K562 (cell line): ENCODE measurements at regions not wholly inside any gene's neighbourhood (a gene's known extent, or its start where the extent isn't known, plus 50 kb on each side); places are given as distances from the start of the nearest gene placed in this dataset.

Source experiments
- BHLHE40 ChIP-seq: IDR thresholded peaks from 2 replicates; pipeline ENCODE4 v1.6.1; 2011; ENCODE audit warnings: low read length, improper control_type of control experiment
- BRD4 ChIP-seq: fragments of 200-600 bp; sonication (generic); IDR thresholded peaks from 2 replicates; pipeline ENCODE4 v1.6.1; 2017; ENCODE audit warnings: inconsistent platforms
- CHAMP1 ChIP-seq: fragments of 450-650 bp; IDR thresholded peaks from 2 replicates; pipeline ENCODE4 v1.6.1; 2016; ENCODE audit warnings: mild to moderate bottlenecking
- CTBP1 ChIP-seq: fragments of 450-650 bp; IDR thresholded peaks from 2 replicates; pipeline ENCODE4 v1.6.1; 2016; ENCODE audit warnings: borderline replicate concordance
- DMBX1 ChIP-seq: fragments of 250-450 bp; sonication (Bioruptor Pico); IDR thresholded peaks from 2 replicates; pipeline ENCODE4 v1.8.0; 2022; ENCODE audit warnings: inconsistent platforms, mild to moderate bottlenecking, moderate library complexity, borderline replicate concordance
- E2F8 ChIP-seq: fragments of 450-650 bp; IDR thresholded peaks from 2 replicates; pipeline ENCODE4 v1.7.1; 2018; ENCODE audit warnings: mild to moderate bottlenecking, low read depth; ENCODE audit not compliant: partially characterized antibody
- GTF2E2 ChIP-seq: fragments of 200-800 bp; sonication (Bioruptor generic); IDR thresholded peaks from 2 replicates; pipeline ENCODE4 v1.6.1; 2016; ENCODE audit warnings: missing genetic modification characterization, missing compliant biosample characterization
- HCFC1 ChIP-seq: IDR thresholded peaks from 2 replicates; pipeline ENCODE4 v1.6.1; 2012; ENCODE audit warnings: low read depth, low read length, improper control_type of control experiment
- HOXB6 ChIP-seq: fragments of 250-450 bp; sonication (Bioruptor Pico); IDR thresholded peaks from 2 replicates; pipeline ENCODE4 v1.5.1; 2022; ENCODE audit warnings: mild to moderate bottlenecking, borderline replicate concordance
- IRF2 ChIP-seq: sonication (generic); formaldehyde crosslinking; IDR thresholded peaks from 2 replicates; pipeline ENCODE4 v1.8.1; 2022; ENCODE audit warnings: mild to moderate bottlenecking, missing genetic modification reagents
- KAT8 ChIP-seq: fragments of 450-650 bp; IDR thresholded peaks from 2 replicates; pipeline ENCODE4 v1.6.1; 2016; ENCODE audit warnings: low read depth, mild to moderate bottlenecking
- NCOA6 ChIP-seq: fragments of 450-650 bp; IDR thresholded peaks from 2 replicates; pipeline ENCODE4 v1.6.1; 2017; ENCODE audit warnings: mild to moderate bottlenecking
- NUFIP1 ChIP-seq: fragments of 450-650 bp; IDR thresholded peaks from 2 replicates; pipeline ENCODE4 v1.6.1; 2018; ENCODE audit not compliant: partially characterized antibody
- SETDB1 ChIP-seq: IDR thresholded peaks from one replicate; pipeline ENCODE4 v1.6.1; 2012; ENCODE audit warnings: low read length, control low read depth, inconsistent platforms
- SIX5 ChIP-seq, 2 experiments: IDR thresholded peaks; 2 replicates each; pipeline ENCODE4 v1.6.1; 2011; ENCODE audit warnings: low read length in 2 of 2, borderline replicate concordance in 1 of 2, low read depth in 1 of 2, mild to moderate bottlenecking in 1 of 2, moderate library complexity in 1 of 2; ENCODE audit not compliant: insufficient read depth in 1 of 2
- STAT5B ChIP-seq: fragments of 250-450 bp; sonication (Bioruptor Pico); IDR thresholded peaks from 2 replicates; pipeline ENCODE4 v1.8.0; 2021; ENCODE audit warnings: mild to moderate bottlenecking, inconsistent platforms
- TEAD1 ChIP-seq, 2 experiments: fragments of 450-650 bp in 1 of 2; sonication (generic) in 1 of 2; formaldehyde crosslinking; IDR thresholded peaks; 2 replicates each; pipeline versions ENCODE4 v1.4.0 to v1.8.0; 2020 to 2022; ENCODE audit warnings: mild to moderate bottlenecking in 2 of 2, missing genetic modification reagents in 1 of 2
- VEZF1 ChIP-seq: fragments of 200-800 bp; sonication (Bioruptor generic); IDR thresholded peaks from 2 replicates; pipeline ENCODE4 v1.6.1; 2017; ENCODE audit warnings: missing genetic modification characterization, missing compliant biosample characterization
- ZKSCAN8 ChIP-seq: fragments of 200-800 bp; sonication (Bioruptor generic); IDR thresholded peaks from 2 replicates; pipeline ENCODE4 v1.6.1; 2016; ENCODE audit warnings: missing genetic modification characterization, missing compliant biosample characterization
- ZNF445 ChIP-seq: fragments of 250-450 bp; sonication (Bioruptor Pico); IDR thresholded peaks from 2 replicates; pipeline ENCODE4 v1.4.0; 2020; ENCODE audit warnings: low read depth, mild to moderate bottlenecking, moderate library complexity
- ZNF696 ChIP-seq: fragments of 250-450 bp; sonication (Bioruptor Pico); conservative IDR thresholded peaks from 2 replicates; pipeline ENCODE4 v1.4.0; 2020; ENCODE audit warnings: mild to moderate bottlenecking, moderate library complexity

- TF ChIP-seq SETDB1, result no peak
- no peak for TF ChIP-seq CHAMP1
- no peak for TF ChIP-seq STAT5B (CRISPR knock-in tag)
- no peak for TF ChIP-seq CTBP1
- no peak for TF ChIP-seq NUFIP1
- TF ChIP-seq E2F8, result no peak
- no peak for TF ChIP-seq SIX5 (IDR thresholded peaks at IDR 0.05; ENCODE audit: borderline replicate concordance in 1 of 2, insufficient read depth in 1 of 2, low read depth in 1 of 2, low read length in 2 of 2)
- TF ChIP-seq NCOA6, result no peak
- TF ChIP-seq BHLHE40, result no peak
- no peak for TF ChIP-seq ZNF445 (CRISPR knock-in tag)
- no peak for TF ChIP-seq ZKSCAN8 (CRISPR knock-in tag)
- TF ChIP-seq ZNF696 (CRISPR knock-in tag), result no peak
- TF ChIP-seq KAT8, result no peak
- no peak for TF ChIP-seq GTF2E2 (tag)
- 0 out of 4 replicates have a peak, but pooled peaks of 1 of the 2 experiments have one; percentile 46 for TF ChIP-seq TEAD1 (CRISPR knock-in tag; IDR thresholded peaks at IDR 0.05)
- TF ChIP-seq BRD4, result no peak
- no peak for TF ChIP-seq HCFC1
- TF ChIP-seq VEZF1, result no peak
- TF ChIP-seq IRF2 (CRISPR knock-in tag), result no peak
- TF ChIP-seq DMBX1 (CRISPR knock-in tag), result peak; percentile 61; the same call in 1 of the 2 replicates
- no peak for TF ChIP-seq HOXB6
Measured at GRCh38 chr3:193929921-193930646, 205.9 kb upstream of the HES1 start (continued).
